Breast epithelium (tissue), 3 donors: ENCODE measurements at regions not wholly inside any gene's neighbourhood (a gene's known extent, or its start where the extent isn't known, plus 50 kb on each side); places are given as distances from the start of the nearest gene placed in this dataset.

Source experiments
- CTCF ChIP-seq, 3 donors: fragments of 450-650 bp; IDR thresholded peaks; one replicate each; pipeline ENCODE4 v1.5.1; 2016 to 2017; ENCODE audit warnings: antibody characterized with exemption in 3 of 3, mild to moderate bottlenecking in 3 of 3, moderate library complexity in 3 of 3
- POLR2A ChIP-seq: fragments of 450-650 bp; IDR thresholded peaks from one replicate; pipeline ENCODE4 v1.6.1; 2016; ENCODE audit warnings: antibody characterized with exemption, mild to moderate bottlenecking, moderate library complexity
- POLR2AphosphoS5 ChIP-seq, 3 donors: sonication (generic); formaldehyde crosslinking; IDR thresholded peaks; one replicate each; pipeline ENCODE4 v1.6.1; 2017; ENCODE audit warnings: antibody characterized with exemption in 3 of 3

- TF ChIP-seq POLR2AphosphoS5 (IDR thresholded peaks at IDR 0.05) (no peak), POLR2A (no peak), CTCF (IDR thresholded peaks at IDR 0.05) (no peak)
Observed at GRCh38 chr2:2870106-2870505, 507.5 kb downstream of the EIPR1 start.
